HCT116 (cell line): ENCODE measurements at regions not wholly inside any gene's neighbourhood (a gene's known extent, or its start where the extent isn't known, plus 50 kb on each side); places are given as distances from the start of the nearest gene placed in this dataset.

ENCODE experiments used
- ATAC-seq: fragments of 200-7000 bp; cut with Tn5 transposase; 2 replicates; pipeline ENCODE4 v1.9.1; 2020; ENCODE audit warnings: mild to moderate bottlenecking, moderate library complexity
- BruUV-seq: library from RNA; stranded (reverse); fragments of 400-500 nt; replicated peaks from 2 replicates; lab custom pipeline; 2021; lab: Mats Ljungman, UMichigan
- CTCF ChIA-PET: fragments of 300-600 bp; sonication (Branson Sonifier 250); formaldehyde crosslinking; loops from one replicate; lab custom pipeline; 2021; ENCODE audit warnings: antibody characterized with exemption; lab: Charles Lee
- POLR2A ChIA-PET: fragments of 300-600, 350-600 bp; sonication (Branson Sonifier 250); formaldehyde crosslinking; loops from one replicate; lab custom pipeline; 2021; ENCODE audit warnings: antibody characterized with exemption; lab: Charles Lee
- RAD21 ChIA-PET, 2 experiments: fragments of 300-600 bp; sonication (Branson Sonifier 250); formaldehyde crosslinking; loops; one replicate each; lab custom pipeline; 2023; ENCODE audit warnings: low total read pairs in 2 of 2; ENCODE audit not compliant: uncharacterized antibody in 2 of 2, unreplicated experiment in 2 of 2, low non-redundant PET in 1 of 2; lab: Charles Lee
- DNase-seq: peaks from one replicate; pipeline ENCODE4 v3.0.0-alpha.2; 2010; ENCODE audit warnings: low read depth, low spot score
- H2AFZ ChIP-seq: fragments of 200-600 bp; shearing (Covaris generic), sonication (generic); 2 replicates; pipeline ENCODE4 v1.6.1; 2017; ENCODE audit warnings: low read depth, mixed run types, mixed read lengths, antibody characterized with exemption, low read length; ENCODE audit not compliant: poor library complexity, severe bottlenecking
- H3K27ac ChIP-seq: 2 replicates; pipeline ENCODE4 v1.5.1; 2012; ENCODE audit warnings: low read depth, low read length
- H3K27me3 ChIP-seq: fragments of 200-600 bp; sonication (generic); 2 replicates; pipeline ENCODE4 v1.6.1; 2016; ENCODE audit warnings: mixed run types, low read length, mixed read lengths; ENCODE audit not compliant: insufficient read depth
- H3K36me3 ChIP-seq, 2 experiments: fragments of 200-500 bp in 1 of 2; fragments of 200-600 bp in 1 of 2; sonication (Bioruptor generic) in 1 of 2; sonication (generic) in 1 of 2; 2 replicates each; pipeline versions ENCODE4 v1.5.1 to v1.6.1; 2014 to 2016; ENCODE audit warnings: low read length in 2 of 2, inconsistent platforms in 1 of 2, mixed read lengths in 1 of 2, mixed run types in 1 of 2; ENCODE audit not compliant: insufficient read depth in 2 of 2, control insufficient read depth in 1 of 2
- H3K4me1 ChIP-seq, 2 experiments: fragments of 200-600 bp in 1 of 2; sonication (generic) in 1 of 2; 2 replicates each; pipeline versions ENCODE4 v1.5.1 to v1.6.1; 2012 to 2017; ENCODE audit warnings: low read length in 2 of 2, inconsistent platforms in 1 of 2, mild to moderate bottlenecking in 1 of 2, mixed read lengths in 1 of 2, mixed run types in 1 of 2, moderate library complexity in 1 of 2; ENCODE audit not compliant: insufficient read depth in 2 of 2, control insufficient read depth in 1 of 2
- H3K4me2 ChIP-seq: fragments of 200-600 bp; sonication (generic); 2 replicates; pipeline ENCODE4 v1.6.1; 2017; ENCODE audit warnings: mixed run types, low read length, mixed read lengths
- H3K4me3 ChIP-seq, 2 experiments: fragments of 200-600 bp in 1 of 2; sonication (generic) in 1 of 2; replicated peaks in 1 of 2; 2 replicates each; pipeline ENCODE4 v1.5.1; 2011 to 2016; ENCODE audit warnings: low read length in 2 of 2, control low read depth in 1 of 2, low read depth in 1 of 2, mild to moderate bottlenecking in 1 of 2, mixed read lengths in 1 of 2, mixed run types in 1 of 2
- H3K79me2 ChIP-seq: fragments of 200-600 bp; sonication (generic); 2 replicates; pipeline ENCODE4 v1.6.1; 2017; ENCODE audit warnings: mild to moderate bottlenecking, mixed run types, low read length, moderate library complexity, mixed read lengths; ENCODE audit not compliant: insufficient read depth
- H3K9ac ChIP-seq: fragments of 200-600 bp; sonication (generic); 2 replicates; pipeline ENCODE4 v1.6.1; 2016; ENCODE audit warnings: low read length, mixed read lengths
- H3K9me2 ChIP-seq: fragments of 200-600 bp; sonication (generic), shearing (Covaris generic); 2 replicates; pipeline ENCODE4 v1.6.1; 2017; ENCODE audit warnings: mixed run types, mild to moderate bottlenecking, moderate library complexity; ENCODE audit not compliant: insufficient read depth
- H3K9me3 ChIP-seq, 2 experiments: fragments of 200-500 bp in 1 of 2; fragments of 200-600 bp in 1 of 2; sonication (Bioruptor generic) in 1 of 2; sonication (generic) in 1 of 2; 2 replicates each; pipeline ENCODE4 v1.6.1; 2014 to 2017; ENCODE audit warnings: low read length in 2 of 2, mixed read lengths in 2 of 2, inconsistent platforms in 1 of 2, low read depth in 1 of 2, mild to moderate bottlenecking in 1 of 2, mixed run types in 1 of 2, moderate library complexity in 1 of 2; ENCODE audit not compliant: control insufficient read depth in 1 of 2, insufficient read depth in 1 of 2
- H4K20me1 ChIP-seq: fragments of 200-600 bp; sonication (generic), shearing (Covaris generic); 2 replicates; pipeline ENCODE4 v1.6.1; 2017; ENCODE audit warnings: mixed run types, mild to moderate bottlenecking, moderate library complexity; ENCODE audit not compliant: insufficient read depth
- ATF3 ChIP-seq: IDR thresholded peaks from 2 replicates; pipeline ENCODE4 v1.6.1; 2012
- CEBPB ChIP-seq: IDR thresholded peaks from 2 replicates; pipeline ENCODE4 v1.6.1; 2012; ENCODE audit warnings: low read depth
- EGR1 ChIP-seq: IDR thresholded peaks from 2 replicates; pipeline ENCODE4 v1.6.1; 2012; ENCODE audit warnings: low read depth
- ELF1 ChIP-seq: IDR thresholded peaks from 2 replicates; pipeline ENCODE4 v1.6.1; 2012; ENCODE audit warnings: low read depth, borderline replicate concordance
- EZH2 ChIP-seq: fragments of 200-600 bp; sonication (generic); IDR thresholded peaks from 2 replicates; pipeline ENCODE4 v1.6.1; 2017; ENCODE audit warnings: antibody characterized with exemption, mixed run types
- EZH2phosphoT487 ChIP-seq: fragments of 200-600 bp; IDR thresholded peaks from 2 replicates; pipeline ENCODE4 v1.6.1; 2018; ENCODE audit warnings: antibody characterized with exemption, borderline replicate concordance
- JUND ChIP-seq: IDR thresholded peaks from 2 replicates; pipeline ENCODE4 v1.6.1; 2012
- MAX ChIP-seq: IDR thresholded peaks from 2 replicates; pipeline ENCODE4 v1.6.1; 2012
- POLR2A ChIP-seq: IDR thresholded peaks from 2 replicates; pipeline ENCODE4 v1.7.0; 2011; ENCODE audit warnings: borderline replicate concordance; ENCODE audit not compliant: insufficient read depth, insufficient read length; ENCODE audit errors: extremely low read depth
- RAD21 ChIP-seq: IDR thresholded peaks from 2 replicates; pipeline ENCODE4 v1.6.1; 2012; ENCODE audit warnings: low read depth, mild to moderate bottlenecking
- REST ChIP-seq: IDR thresholded peaks from 2 replicates; pipeline ENCODE4 v1.6.1; 2012; ENCODE audit warnings: low read depth
- SIN3A ChIP-seq: IDR thresholded peaks from 2 replicates; pipeline ENCODE4 v1.6.1; 2012; ENCODE audit warnings: low read depth
- SRF ChIP-seq: IDR thresholded peaks from 2 replicates; pipeline ENCODE4 v1.6.1; 2012; ENCODE audit warnings: low read depth
- TCF7L2 ChIP-seq: IDR thresholded peaks from 2 replicates; pipeline ENCODE4 v1.7.0; 2011; ENCODE audit warnings: borderline replicate concordance, inconsistent platforms; ENCODE audit not compliant: insufficient read depth, insufficient read length; ENCODE audit errors: extremely low read depth
- ZBTB33 ChIP-seq: IDR thresholded peaks from 2 replicates; pipeline ENCODE4 v1.6.1; 2011; ENCODE audit warnings: mild to moderate bottlenecking, low read length, moderate library complexity; ENCODE audit not compliant: insufficient replicate concordance; ENCODE audit errors: extremely low read depth
- intact Hi-C: fragments of 100-400 bp; cut with micrococcal nuclease; formaldehyde crosslinking; loops from 2 replicates; pipeline ENCODE4 v1.10.0; 2022

GRCh38 chr18:54080858-54081257 is 143.6 kb downstream of the MBD2 start:
- H3K9me3 ChIP-seq = no peaks in the 10 kb centered on the region
- no peak for DNase-seq
- no peak overlapping the region for H3K9ac ChIP-seq
- ChIA-PET POLR2A (no interaction called here), CTCF (no interaction called here), RAD21 (no interaction called here)
- no peaks in the 10 kb centered on the region for H3K79me2 ChIP-seq
- TF ChIP-seq JUND (no peak), EZH2 (no peak), SRF (no peak), POLR2A (no peak), MAX (no peak), RAD21 (no peak), SIN3A (no peak), CEBPB (no peak), REST (no peak)
- TF ChIP-seq, all 23 proteins: peak for 0
- no peaks in the 10 kb centered on the region for H3K4me1 ChIP-seq
- intact Hi-C loops = no loop called here
- H3K27ac ChIP-seq = no peak overlapping the region
- no peak for ATAC-seq
- no peaks in the 10 kb centered on the region for H3K36me3 ChIP-seq
- no peak overlapping the region for H2AFZ ChIP-seq
- H3K4me3 ChIP-seq = no peak overlapping the region
- no peak overlapping the region for H3K4me2 ChIP-seq
- no TSS peak for BruUV-seq
- H3K9me2 ChIP-seq = no peaks in the 10 kb centered on the region
- H3K27me3 ChIP-seq = no peaks in the 10 kb centered on the region
- no peaks in the 10 kb centered on the region for H4K20me1 ChIP-seq

- no peaks in the 10 kb centered on the region for H3K79me2 ChIP-seq
- no peaks in the 10 kb centered on the region for H3K9me2 ChIP-seq
- intact Hi-C loops = no loop called here
- ChIA-PET CTCF (no interaction called here), RAD21 (no interaction called here), POLR2A (no interaction called here)
- H3K4me2 ChIP-seq = no peak overlapping the region
- H3K9ac ChIP-seq = no peak overlapping the region
- no peak for DNase-seq
- no peaks in the 10 kb centered on the region for H4K20me1 ChIP-seq
- no peak overlapping the region for H3K4me3 ChIP-seq
- H3K27me3 ChIP-seq = no peaks in the 10 kb centered on the region
- TF ChIP-seq EGR1 (no peak), TCF7L2 (no peak), ELF1 (no peak), SIN3A (no peak), POLR2A (no peak), MAX (no peak), EZH2phosphoT487 (no peak), ZBTB33 (no peak), SRF (no peak), EZH2 (no peak), ATF3 (no peak), JUND (no peak)
- TF ChIP-seq, all 23 proteins: peak for 0
- Histone ChIP-seq H3K4me1 (no peaks in the 10 kb centered on the region), H3K9me3 (no peaks in the 10 kb centered on the region), H3K27ac (no peak overlapping the region), H2AFZ (no peak overlapping the region), H3K36me3 (no peaks in the 10 kb centered on the region)
- no TSS peak for BruUV-seq
- ATAC-seq = no peak
These were observed 148.3 kb downstream of the MBD2 start for GRCh38 chr18:54076166-54076565.
